Mucosa of rectum (tissue), 2 donors: ENCODE measurements at regions not wholly inside any gene's neighbourhood (a gene's known extent, or its start where the extent isn't known, plus 50 kb on each side); places are given as distances from the start of the nearest gene placed in this dataset.

ENCODE experiments used
- H3K27ac ChIP-seq, 2 donors: one replicate each; pipeline ENCODE4 v1.7.0; 2013; ENCODE audit warnings: inconsistent platforms in 2 of 2, low read depth in 2 of 2, low read length in 2 of 2
- H3K27me3 ChIP-seq, 2 donors: one replicate each; pipeline ENCODE4 v1.7.0; 2013; ENCODE audit warnings: low read length in 2 of 2; ENCODE audit not compliant: control insufficient read depth in 2 of 2, insufficient read depth in 2 of 2
- H3K36me3 ChIP-seq, 2 donors: one replicate each; pipeline ENCODE4 v1.7.0; 2013; ENCODE audit warnings: low read length in 2 of 2; ENCODE audit not compliant: control insufficient read depth in 2 of 2, insufficient read depth in 2 of 2
- H3K4me1 ChIP-seq, 2 donors: one replicate each; pipeline ENCODE4 v1.7.0; 2013; ENCODE audit warnings: low read length in 2 of 2, mild to moderate bottlenecking in 1 of 2; ENCODE audit not compliant: control insufficient read depth in 2 of 2, insufficient read depth in 2 of 2
- H3K4me3 ChIP-seq, 2 donors: one replicate each; pipeline ENCODE4 v1.7.0; 2013; ENCODE audit warnings: low read length in 2 of 2
- H3K9ac ChIP-seq, 2 donors: one replicate each; pipeline ENCODE4 v1.7.0; 2013; ENCODE audit warnings: low read length in 2 of 2, low read depth in 1 of 2, mild to moderate bottlenecking in 1 of 2
- H3K9me3 ChIP-seq, 2 donors: one replicate each; pipeline ENCODE4 v1.7.0; 2013; ENCODE audit warnings: low read length in 2 of 2; ENCODE audit not compliant: control insufficient read depth in 2 of 2
- donor health status: healthy.
- donor health status: Normal muscosa, but diverticular disease.

DNA sequence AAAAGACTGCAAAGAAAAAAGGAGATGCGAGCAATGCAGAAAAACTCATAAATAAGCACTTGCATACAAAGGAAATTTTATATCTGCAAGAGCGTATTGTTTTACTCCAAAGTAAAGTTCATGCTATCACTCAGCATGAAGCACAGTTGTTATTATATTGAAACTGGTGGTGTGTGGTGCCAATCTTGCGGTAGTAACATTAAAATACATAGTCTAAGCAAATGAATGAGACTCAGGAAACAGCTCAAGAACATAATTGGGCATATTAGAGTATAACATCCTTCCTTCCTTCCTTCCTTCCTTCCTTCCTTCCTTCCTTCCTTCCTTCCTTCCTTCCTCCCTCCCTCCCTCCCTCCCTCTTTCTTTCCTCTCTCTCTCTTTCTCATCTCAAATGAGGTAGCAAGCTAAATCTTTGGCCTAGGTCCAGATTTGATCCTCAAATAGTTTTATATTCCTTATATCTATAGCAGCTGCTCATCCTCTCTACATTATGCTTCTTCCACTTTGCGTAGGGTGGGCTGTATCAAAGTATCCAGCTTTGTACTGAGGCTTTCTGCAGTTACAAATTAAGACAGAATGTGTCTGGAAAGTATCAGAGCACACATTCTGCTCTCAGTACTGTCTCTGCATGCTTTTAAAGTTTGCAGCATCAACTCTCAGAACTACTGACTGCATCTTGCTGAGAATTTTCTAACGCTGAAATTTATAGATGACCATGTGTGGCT, 718.3 kb downstream of the RERGL start:
- H3K9ac ChIP-seq = no peak overlapping the region
- H3K9me3 ChIP-seq = peaks cover 0 to 3% of the 10 kb centered on the region in 2 donors

DNA sequence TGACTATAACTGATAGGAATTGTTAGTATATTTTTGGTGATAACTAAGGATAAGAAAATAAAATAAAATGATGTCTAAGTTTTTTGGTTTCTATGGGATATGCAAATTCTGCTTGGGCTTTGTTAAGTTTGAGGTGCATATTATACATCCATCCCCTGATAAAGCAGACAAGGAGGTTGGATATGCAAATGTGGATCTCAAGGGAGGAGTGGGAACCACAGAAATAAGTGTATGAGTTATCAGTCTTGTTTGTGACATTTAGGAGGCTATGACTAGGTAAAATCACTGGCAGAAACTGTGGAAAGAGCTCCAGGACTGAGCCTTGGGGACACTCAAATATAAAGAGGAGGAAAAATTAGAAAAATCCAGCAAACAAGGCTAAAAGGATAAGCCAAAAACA, 719.4 kb downstream of the RERGL start:
- no peaks in the 10 kb centered on the region for H3K27me3 ChIP-seq
- no peak overlapping the region for H3K9ac ChIP-seq
- H3K36me3 ChIP-seq = no peaks in the 10 kb centered on the region
- H3K9me3 ChIP-seq = peaks cover 0 to 3% of the 10 kb centered on the region in 2 donors
- no peaks in the 10 kb centered on the region for H3K4me1 ChIP-seq
- no peak overlapping the region for H3K4me3 ChIP-seq
- H3K27ac ChIP-seq = no peak overlapping the region

More for the DNA sequence above, 718.3 kb downstream of the RERGL start:
- H3K27me3 ChIP-seq = no peaks in the 10 kb centered on the region
- H3K4me3 ChIP-seq = no peak overlapping the region
- H3K36me3 ChIP-seq = no peaks in the 10 kb centered on the region
- no peaks in the 10 kb centered on the region for H3K4me1 ChIP-seq
- no peak overlapping the region for H3K27ac ChIP-seq

- H3K9ac ChIP-seq = no peak overlapping the region
- no peak overlapping the region for H3K4me3 ChIP-seq
- no peaks in the 10 kb centered on the region for H3K4me1 ChIP-seq
- H3K27me3 ChIP-seq = no peaks in the 10 kb centered on the region
- peaks cover 0 to 3% of the 10 kb centered on the region in 2 donors for H3K9me3 ChIP-seq
- H3K27ac ChIP-seq = no peak overlapping the region
- no peaks in the 10 kb centered on the region for H3K36me3 ChIP-seq
Observed at GRCh38 chr12:17369556-17369955, 720.4 kb downstream of the RERGL start.

- Histone ChIP-seq H3K9ac (no peak overlapping the region), H3K27ac (no peak overlapping the region), H3K27me3 (no peaks in the 10 kb centered on the region), H3K4me3 (no peak overlapping the region), H3K36me3 (no peaks in the 10 kb centered on the region), H3K9me3 (no peaks in the 10 kb centered on the region), H3K4me1 (no peaks in the 10 kb centered on the region)
Observed at GRCh38 chr12:17361224-17361623, 728.8 kb downstream of the RERGL start.

DNA sequence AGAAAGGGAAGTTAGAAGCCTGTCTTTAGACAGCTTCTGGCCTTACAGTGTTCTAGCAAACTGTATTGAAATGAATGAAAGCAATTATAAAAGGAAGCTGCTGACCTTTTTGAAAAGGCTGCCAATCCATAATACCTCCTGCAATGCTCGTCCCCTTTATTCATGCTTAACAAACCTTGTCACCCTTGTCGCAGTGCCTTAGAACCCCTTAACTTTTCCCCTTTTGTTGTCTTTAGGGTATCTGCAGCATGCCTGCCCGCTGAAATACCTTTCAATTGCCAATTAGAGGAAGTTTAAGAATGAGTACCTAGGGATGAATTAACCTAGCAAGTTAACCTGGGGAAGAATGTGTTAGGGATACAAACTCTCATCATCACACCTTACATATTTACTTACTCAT, 731.2 kb downstream of the RERGL start:
- H3K9me3 ChIP-seq = no peaks in the 10 kb centered on the region
- H3K27me3 ChIP-seq = no peaks in the 10 kb centered on the region
- H3K4me1 ChIP-seq = no peaks in the 10 kb centered on the region
- no peak overlapping the region for H3K9ac ChIP-seq
- H3K27ac ChIP-seq = no peak overlapping the region
- H3K36me3 ChIP-seq = no peaks in the 10 kb centered on the region
- H3K4me3 ChIP-seq = no peak overlapping the region

DNA sequence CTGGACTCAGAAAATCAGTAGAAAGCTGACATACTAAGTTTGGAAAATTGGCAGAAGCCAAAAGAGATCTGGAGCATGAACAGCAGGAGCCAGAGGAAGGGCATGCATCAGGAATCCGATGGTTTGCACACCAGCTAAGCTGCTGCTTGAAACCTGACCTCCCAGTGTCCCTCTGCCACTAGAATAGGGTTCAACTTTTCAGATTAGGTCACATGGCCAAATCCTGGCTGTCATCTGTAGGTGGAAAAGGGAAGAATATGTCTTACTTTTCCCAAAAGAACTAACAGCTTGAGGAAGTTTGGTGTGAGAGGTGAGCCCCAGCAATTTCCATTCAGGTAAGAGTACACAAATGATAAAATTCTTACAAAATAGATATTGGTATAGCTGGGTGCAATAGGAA, 732.6 kb downstream of the RERGL start:
- no peaks in the 10 kb centered on the region for H3K27me3 ChIP-seq
- H3K36me3 ChIP-seq = no peaks in the 10 kb centered on the region
- H3K9me3 ChIP-seq = no peaks in the 10 kb centered on the region
- no peak overlapping the region for H3K4me3 ChIP-seq
- H3K9ac ChIP-seq = no peak overlapping the region
- no peak overlapping the region for H3K27ac ChIP-seq
- no peaks in the 10 kb centered on the region for H3K4me1 ChIP-seq

DNA sequence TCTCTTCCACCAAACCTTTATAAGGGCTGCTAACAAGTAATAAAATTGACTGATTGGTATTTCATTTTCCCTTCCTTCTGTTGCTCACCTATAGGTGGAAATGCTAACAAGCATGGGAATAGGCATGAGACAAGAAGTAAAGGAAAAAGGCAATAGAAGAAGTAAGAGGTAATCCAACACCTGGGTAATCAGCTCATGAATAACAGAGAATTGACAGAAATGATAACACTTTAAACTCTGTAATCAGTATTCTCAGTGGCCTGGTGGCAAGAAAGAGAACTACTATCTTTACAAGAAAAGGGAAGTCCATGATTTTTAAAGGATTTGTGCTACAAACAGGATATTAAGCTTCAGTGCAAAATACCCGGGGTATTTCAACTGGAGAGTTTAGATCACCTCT, 737.8 kb downstream of the RERGL start:
- H3K36me3 ChIP-seq = no peaks in the 10 kb centered on the region
- no peaks in the 10 kb centered on the region for H3K27me3 ChIP-seq
- no peak overlapping the region for H3K9ac ChIP-seq
- no peak overlapping the region for H3K4me3 ChIP-seq
- H3K4me1 ChIP-seq = no peaks in the 10 kb centered on the region
- H3K27ac ChIP-seq = no peak overlapping the region
- no peaks in the 10 kb centered on the region for H3K9me3 ChIP-seq

- H3K9me3 ChIP-seq = no peaks in the 10 kb centered on the region
- H3K27me3 ChIP-seq = no peaks in the 10 kb centered on the region
- no peak overlapping the region for H3K9ac ChIP-seq
- H3K27ac ChIP-seq = no peak overlapping the region
- H3K4me1 ChIP-seq = no peaks in the 10 kb centered on the region
- H3K4me3 ChIP-seq = no peak overlapping the region
- H3K36me3 ChIP-seq = no peaks in the 10 kb centered on the region
Observed at GRCh38 chr12:17348311-17348710, 741.7 kb downstream of the RERGL start.

GRCh38 chr12:17344649-17345048, 738.7 kb upstream of the LMO3 start:
- Histone ChIP-seq H3K36me3 (no peaks in the 10 kb centered on the region), H3K9ac (no peak overlapping the region), H3K4me3 (no peak overlapping the region), H3K9me3 (no peaks in the 10 kb centered on the region), H3K27me3 (no peaks in the 10 kb centered on the region), H3K4me1 (no peaks in the 10 kb centered on the region), H3K27ac (no peak overlapping the region)

DNA sequence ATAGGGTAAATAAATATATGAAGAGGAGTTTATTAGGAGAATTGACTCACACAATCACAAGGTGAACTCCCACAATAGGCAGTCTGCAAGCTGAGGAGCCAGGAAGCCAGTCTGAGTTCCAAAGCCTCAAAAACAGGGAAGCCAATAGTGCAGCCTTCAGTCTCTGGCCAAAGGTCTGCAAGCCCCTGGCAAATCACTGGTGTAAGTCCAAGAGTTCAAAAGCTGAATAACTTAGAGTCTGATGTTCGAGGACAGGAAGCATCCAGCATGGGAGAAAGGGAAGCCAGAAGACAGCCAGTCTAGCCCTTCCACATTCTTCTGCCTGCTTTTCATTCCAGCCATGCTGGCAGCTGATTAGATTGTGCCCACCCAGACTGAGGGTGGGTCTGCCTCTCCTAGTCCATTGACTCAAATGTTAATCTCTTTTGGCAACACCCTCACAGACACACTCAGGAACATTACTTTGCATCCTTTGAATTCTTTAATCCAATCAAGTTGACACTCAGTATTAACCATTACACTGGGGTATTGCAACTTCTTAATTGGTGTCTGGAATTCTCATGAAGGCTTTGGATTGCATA, 736.5 kb upstream of the LMO3 start:
- H3K27me3 ChIP-seq = no peaks in the 10 kb centered on the region
- no peaks in the 10 kb centered on the region for H3K4me1 ChIP-seq
- no peaks in the 10 kb centered on the region for H3K9me3 ChIP-seq
- H3K4me3 ChIP-seq = no peak overlapping the region
- H3K36me3 ChIP-seq = no peaks in the 10 kb centered on the region
- no peak overlapping the region for H3K9ac ChIP-seq
- H3K27ac ChIP-seq = no peak overlapping the region
